ENCODE measurements at regions not wholly inside any gene's neighbourhood (a gene's known extent, or its start where the extent isn't known, plus 50 kb on each side); places are given as distances from the start of the nearest gene placed in this dataset.

DNA sequence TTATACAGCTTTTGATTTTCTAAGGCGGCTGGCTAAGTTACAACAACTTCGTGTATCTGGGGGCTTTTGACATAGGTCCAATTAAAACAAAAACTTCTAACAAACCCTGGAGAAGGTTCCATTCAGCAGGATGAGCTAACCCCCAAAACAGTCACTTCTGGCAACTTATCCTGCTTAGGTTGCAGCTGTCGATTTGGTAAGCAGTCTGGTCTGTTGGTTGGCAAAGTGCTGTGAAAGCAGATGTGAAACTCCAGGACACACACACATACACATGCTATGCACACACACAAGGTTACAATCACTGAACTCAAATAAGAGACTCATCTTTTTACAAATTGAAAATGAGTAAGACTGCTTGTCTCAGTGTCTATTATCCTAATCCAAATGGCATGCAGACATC is 119.0 kb upstream of the STMND1 start:
- TF ChIP-seq, protein P1, sequence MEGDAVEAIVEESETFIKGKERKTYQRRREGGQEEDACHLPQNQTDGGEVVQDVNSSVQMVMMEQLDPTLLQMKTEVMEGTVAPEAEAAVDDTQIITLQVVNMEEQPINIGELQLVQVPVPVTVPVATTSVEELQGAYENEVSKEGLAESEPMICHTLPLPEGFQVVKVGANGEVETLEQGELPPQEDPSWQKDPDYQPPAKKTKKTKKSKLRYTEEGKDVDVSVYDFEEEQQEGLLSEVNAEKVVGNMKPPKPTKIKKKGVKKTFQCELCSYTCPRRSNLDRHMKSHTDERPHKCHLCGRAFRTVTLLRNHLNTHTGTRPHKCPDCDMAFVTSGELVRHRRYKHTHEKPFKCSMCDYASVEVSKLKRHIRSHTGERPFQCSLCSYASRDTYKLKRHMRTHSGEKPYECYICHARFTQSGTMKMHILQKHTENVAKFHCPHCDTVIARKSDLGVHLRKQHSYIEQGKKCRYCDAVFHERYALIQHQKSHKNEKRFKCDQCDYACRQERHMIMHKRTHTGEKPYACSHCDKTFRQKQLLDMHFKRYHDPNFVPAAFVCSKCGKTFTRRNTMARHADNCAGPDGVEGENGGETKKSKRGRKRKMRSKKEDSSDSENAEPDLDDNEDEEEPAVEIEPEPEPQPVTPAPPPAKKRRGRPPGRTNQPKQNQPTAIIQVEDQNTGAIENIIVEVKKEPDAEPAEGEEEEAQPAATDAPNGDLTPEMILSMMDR (conservative IDR thresholded peaks at IDR 0.05), result no peak
- Mint-ChIP-seq H3K27me3 (peaks cover 22% of the 10 kb centered on the region), H3K27ac (no peak overlapping the region), H3K36me3 (no peaks in the 10 kb centered on the region), H3K9me3 (peaks cover 6% of the 10 kb centered on the region), H3K4me3 (no peak overlapping the region), H3K4me1 (ENCODE audit: unreplicated experiment) (peaks cover 10% of the 10 kb centered on the region)
- DNase-seq (ENCODE audit: extremely low spot score, unreplicated experiment), result no peak

DNA sequence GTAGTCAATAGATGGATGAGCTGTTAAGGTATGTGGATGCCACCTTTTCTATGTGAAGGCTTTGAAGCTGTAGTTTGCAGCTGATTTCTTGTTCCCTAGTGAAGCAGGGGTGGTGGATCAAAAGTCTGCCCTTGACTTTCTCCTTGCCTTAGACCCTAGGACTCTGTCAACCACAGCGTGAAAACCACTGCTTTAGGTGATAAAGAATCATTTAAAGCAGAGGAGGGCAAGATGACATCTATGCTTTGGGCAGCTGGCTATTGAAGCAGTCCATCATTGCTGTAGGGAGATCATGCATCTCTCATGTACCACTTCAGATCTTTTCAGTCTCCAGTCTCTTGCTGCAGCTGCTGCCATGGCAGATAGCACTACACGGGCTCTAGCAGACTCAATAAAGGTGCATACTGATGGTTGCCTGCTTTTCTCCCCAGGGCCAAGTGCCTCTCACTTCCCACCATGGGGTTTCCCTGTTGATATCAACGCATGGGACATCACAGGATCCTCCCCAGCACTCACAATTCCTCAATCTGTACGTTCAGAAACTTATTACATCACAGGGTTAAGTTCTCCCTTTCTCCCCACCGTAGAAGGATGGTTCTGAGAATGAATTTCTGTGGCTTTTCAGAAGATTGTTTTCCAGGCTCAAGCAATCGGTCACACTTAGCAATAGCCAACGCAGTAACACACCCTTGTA is 122.0 kb upstream of the STMND1 start:
- DNase-seq (ENCODE audit: extremely low spot score, unreplicated experiment), result no peak
- Mint-ChIP-seq H3K4me1 (ENCODE audit: unreplicated experiment) (no peaks in the 10 kb centered on the region), H3K36me3 (no peaks in the 10 kb centered on the region), H3K27ac (no peak overlapping the region), H3K9me3 (peaks cover 9% of the 10 kb centered on the region), H3K4me3 (no peak overlapping the region), H3K27me3 (peaks cover 30% of the 10 kb centered on the region)
- TF ChIP-seq, protein P1 (conservative IDR thresholded peaks at IDR 0.05), result no peak

DNA sequence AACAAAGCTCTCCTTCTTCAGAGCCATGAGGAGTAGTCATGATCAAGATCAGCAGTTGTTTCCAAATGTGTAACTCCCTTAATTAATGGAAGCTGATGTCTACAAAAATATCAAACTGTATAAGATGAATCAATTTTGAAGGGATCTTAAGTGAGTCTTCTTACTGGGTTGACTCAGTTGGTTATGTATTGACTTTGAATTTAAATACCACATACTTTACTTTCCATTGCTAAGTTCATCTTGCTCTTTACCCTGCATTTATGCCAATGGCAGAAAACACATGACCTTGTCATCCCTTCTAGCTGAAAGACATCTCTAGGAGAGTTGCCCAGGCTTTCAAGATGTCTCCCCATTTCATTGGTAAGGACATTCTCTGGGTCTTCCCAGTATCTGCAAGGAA is 123.2 kb upstream of the STMND1 start:
- H3K27me3 Mint-ChIP-seq, result peaks cover 33% of the 10 kb centered on the region
- H3K9me3 Mint-ChIP-seq, result peaks cover 9% of the 10 kb centered on the region
- TF ChIP-seq, protein P1 (conservative IDR thresholded peaks at IDR 0.05), result no peak
- no peak for DNase-seq (ENCODE audit: extremely low spot score, unreplicated experiment)
- H3K4me3 Mint-ChIP-seq, result no peak overlapping the region
- H3K4me1 Mint-ChIP-seq (ENCODE audit: unreplicated experiment), result peaks cover 5% of the 10 kb centered on the region
- no peak overlapping the region for H3K27ac Mint-ChIP-seq
- H3K36me3 Mint-ChIP-seq, result no peaks in the 10 kb centered on the region

DNA sequence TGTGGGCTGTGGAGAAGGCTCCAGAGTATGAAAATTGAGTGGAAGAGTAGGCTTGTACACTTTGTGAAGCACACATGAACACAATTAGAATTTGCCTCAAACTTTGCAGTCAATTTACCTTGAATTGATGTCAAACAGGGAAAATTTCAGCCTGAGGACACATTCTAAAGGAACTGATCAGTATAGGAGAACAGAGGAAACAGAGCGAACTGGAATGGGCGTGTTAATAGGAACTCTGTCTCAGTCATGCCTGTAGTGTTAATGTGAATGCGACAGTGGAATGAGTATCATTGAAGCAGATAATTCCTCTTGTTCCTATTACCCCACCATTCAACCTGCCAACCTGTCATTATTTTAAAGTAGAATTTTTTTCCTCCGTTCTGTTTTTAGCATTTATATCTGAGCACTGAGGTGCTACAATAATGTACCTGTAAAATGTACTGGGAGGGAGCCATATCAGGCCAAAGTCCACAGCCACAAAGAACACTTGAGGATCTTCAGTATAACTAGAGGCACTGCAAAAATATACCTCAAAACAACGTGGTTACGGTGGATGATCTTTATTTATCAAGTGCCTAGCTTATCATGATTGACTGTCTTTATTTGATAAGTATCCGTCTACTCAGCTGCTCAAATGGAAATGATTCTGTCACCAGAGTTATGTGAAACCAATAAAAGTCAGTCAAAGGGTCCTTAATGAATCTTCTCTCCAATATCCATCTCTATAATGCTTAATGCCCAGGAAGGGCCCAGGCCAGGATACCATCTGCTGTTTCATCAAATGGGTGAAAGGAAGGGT is 125.3 kb upstream of the STMND1 start:
- DNase-seq (ENCODE audit: extremely low spot score, unreplicated experiment), result no peak
- H3K4me3 Mint-ChIP-seq, result no peak overlapping the region
- TF ChIP-seq, protein P1 (conservative IDR thresholded peaks at IDR 0.05), result no peak
- H3K27ac Mint-ChIP-seq, result no peak overlapping the region
- H3K9me3 Mint-ChIP-seq, result peaks cover 9% of the 10 kb centered on the region
- H3K36me3 Mint-ChIP-seq, result no peaks in the 10 kb centered on the region
- H3K27me3 Mint-ChIP-seq, result peaks cover 45% of the 10 kb centered on the region
- peaks cover 5% of the 10 kb centered on the region for H3K4me1 Mint-ChIP-seq (ENCODE audit: unreplicated experiment)

DNA sequence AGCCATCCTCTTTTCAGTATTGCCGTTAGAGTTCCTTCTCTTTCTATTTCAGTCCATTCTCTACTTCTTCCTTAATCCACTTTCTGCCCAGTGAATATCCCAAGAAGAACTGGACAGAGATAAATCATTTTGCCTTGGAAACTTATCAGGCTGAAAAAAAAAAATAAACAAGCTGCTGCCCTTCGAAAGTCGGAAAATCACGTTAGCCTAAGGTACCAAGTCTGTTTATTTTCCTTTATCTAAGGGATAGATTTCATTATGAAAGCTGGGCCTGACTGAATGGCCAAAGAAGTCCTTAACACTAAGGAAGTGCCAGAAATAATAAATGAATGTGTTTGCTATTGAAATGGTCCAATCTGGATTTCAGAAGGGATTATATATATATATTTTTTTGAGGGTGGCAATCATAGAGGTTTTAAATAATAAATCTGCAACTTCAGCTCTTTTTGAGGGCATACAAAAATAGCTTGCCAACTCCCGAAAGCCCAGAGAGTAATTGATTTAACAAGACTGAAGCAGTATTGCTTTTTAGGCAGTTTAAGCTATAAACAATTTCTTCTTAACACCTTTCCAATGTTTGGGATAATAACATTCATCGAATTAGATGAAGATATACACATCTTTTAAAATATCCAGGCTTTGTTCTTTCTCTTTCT is 127.0 kb upstream of the STMND1 start:
- Mint-ChIP-seq H3K27ac (no peak overlapping the region), H3K36me3 (no peaks in the 10 kb centered on the region), H3K9me3 (peaks cover 9% of the 10 kb centered on the region), H3K4me1 (ENCODE audit: unreplicated experiment) (peaks cover 9% of the 10 kb centered on the region), H3K27me3 (peaks cover 41% of the 10 kb centered on the region), H3K4me3 (no peak overlapping the region)
- TF ChIP-seq, protein P1 (conservative IDR thresholded peaks at IDR 0.05), result no peak
- no peak for DNase-seq (ENCODE audit: extremely low spot score, unreplicated experiment)

Measured in type B pancreatic cell (in vitro differentiated cells).